Stimulated activated CD8-positive, alpha-beta memory T cell treated with anti-CD3 and anti-CD28 coated beads, Interleukin-7, amount 100 ng/mL, for 48 hours (primary cell): ENCODE measurements at regions not wholly inside any gene's neighbourhood (a gene's known extent, or its start where the extent isn't known, plus 50 kb on each side); places are given as distances from the start of the nearest gene placed in this dataset.
"Not testable (repeated sequence)": the region's sequence is repeated elsewhere in the genome, so short reads cannot be mapped to it uniquely, and the experiment has no call there.

ENCODE experiments used
- DNase-seq, 2 donors: peaks; one replicate each; pipeline ENCODE4 v3.0.0-alpha.2; 2020; ENCODE audit warnings: low read depth in 1 of 2; ENCODE audit errors: extremely low read depth in 1 of 2

- no peak for DNase-seq
Measured at GRCh38 chr13:73327579-73327978, 268.8 kb downstream of the KLF5 start.

DNA sequence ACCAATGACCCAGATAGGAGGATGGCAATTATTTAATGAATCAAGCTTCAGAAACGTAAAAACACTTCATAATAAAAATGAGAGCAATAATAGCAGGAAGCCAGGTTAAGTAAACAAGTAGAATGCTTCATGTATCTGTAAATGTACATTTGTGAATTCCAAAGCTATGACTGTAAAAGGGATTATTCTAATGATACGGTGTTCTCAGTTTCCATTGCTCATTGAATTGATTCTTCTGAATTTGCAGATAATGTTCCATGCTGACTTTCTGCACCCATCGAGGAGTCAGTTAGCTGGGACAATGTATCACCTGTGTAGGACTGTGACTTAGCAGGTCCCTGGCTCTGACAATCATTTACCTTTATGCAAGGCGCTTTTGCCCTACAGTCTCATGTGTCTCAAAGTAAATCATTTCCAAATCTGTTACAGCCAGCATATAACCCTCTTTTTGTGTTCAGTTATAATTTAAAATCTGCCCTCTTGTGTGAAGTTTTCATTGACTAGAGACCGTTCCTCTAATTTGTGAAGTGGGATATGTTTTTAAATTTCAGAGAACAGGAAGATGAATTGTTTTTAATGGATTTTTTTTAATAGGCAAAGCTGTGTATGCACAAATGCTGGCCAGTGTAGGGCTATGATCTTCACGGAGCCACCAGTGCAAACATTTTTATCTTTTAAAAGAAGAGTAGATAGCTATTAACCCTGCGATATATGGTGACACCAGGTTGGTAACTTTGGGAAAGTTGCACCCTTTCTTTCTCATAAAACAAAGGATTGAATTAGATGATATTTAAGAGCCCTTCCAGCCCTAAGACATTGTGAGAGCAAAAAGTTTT is 267.1 kb downstream of the KLF5 start:
- DNase-seq, result no peak

DNA sequence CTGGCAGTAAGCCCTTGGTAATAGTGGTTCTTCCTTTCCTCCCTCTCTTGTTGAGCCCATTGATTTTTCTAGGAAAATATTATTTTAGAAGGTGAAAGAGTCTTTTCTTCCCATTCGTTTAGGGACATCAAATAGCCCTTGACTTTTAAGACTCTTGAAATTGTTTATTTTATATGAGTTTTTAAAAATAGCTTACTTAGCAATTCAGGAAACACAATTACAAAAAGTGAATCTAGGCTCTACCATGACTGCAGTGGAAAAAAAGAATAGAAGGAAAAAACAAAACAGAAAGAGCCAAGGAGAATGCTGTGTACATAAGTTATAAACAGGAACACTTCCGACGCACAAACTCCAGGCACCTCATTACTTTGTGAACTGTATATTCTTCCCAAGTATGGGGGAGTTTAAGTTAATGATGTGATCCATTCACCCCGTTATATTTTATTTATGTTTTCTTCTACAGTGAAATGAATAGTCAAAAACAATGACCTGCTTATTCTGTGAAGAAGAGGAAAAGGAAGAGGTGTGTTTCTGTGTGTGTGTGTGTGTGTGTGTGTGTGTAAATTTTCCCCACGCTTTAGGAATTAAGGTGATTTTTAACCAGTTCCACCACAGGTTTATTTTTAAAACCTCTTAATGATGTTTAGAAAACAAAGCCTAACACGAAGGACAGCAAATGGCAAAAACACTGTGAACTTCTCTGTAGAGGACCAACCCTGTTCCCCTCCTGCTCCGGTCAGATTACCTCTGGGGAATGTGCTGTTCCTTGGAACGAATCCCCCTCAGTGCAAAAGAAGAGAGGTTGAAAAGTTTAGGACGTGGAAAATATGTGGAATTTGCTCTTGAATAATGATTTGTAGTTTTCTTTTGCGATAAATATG is 266.3 kb downstream of the KLF5 start:
- DNase-seq, result no peak

- no peak for DNase-seq
Measured at GRCh38 chr13:73323615-73324014, 264.8 kb downstream of the KLF5 start.

DNA sequence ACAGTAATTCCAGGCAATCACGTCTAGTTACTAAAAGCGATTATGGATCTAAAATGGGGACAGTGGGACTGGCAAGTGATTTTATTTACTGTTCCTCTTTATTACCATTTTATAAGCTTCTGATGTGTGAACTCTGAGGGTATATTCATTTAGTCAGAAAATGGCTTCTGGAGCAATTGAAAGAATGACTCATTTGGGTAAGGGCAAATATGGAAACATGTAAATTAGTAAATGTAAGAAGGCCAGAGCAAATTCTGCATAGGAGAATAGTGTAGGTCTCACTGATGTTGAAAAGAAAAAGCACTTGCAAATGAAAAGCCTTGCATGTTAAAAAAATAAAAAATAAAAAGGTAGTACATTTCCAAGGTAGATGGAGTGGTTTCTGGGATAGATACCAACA is 262.2 kb downstream of the KLF5 start:
- DNase-seq, result no peak

DNA sequence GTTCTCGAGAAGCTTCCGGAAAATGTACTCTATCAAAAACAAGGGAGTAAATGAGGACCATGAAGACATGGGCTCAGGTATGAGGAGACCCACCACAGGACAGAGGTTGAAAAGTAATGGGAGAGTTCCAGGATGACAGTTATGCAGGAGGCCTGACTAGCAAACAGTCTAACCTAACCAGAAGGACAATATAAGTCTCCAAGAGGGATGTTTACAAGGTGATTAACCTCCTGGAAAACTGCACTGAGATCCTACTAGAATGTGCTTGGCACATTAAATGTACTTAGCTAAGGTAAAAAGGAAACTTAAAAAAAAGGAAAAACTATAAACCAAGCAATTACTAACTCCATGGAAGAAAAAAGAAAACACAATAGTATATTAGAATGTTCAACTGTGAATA is 258.3 kb downstream of the KLF5 start:
- DNase-seq, result no peak

DNA sequence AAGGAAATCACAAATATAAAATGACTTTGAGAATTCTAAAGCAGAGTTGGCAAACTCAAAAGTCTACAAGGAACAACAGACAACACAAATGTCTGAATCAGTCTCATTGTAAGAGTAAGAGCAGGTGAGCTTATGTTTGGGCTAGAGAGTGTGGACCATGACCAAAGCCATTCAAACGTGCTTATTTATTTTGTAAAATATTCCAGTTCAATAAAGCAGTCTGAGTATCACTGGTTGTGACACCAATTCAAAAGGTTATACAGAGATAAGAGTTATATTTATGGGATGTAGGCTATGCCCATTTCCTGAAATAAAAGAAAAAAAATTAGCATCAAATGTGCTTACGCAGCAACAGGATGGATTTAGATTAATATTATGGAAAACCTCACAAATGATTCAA is 251.6 kb downstream of the KLF5 start:
- no peak for DNase-seq

DNA sequence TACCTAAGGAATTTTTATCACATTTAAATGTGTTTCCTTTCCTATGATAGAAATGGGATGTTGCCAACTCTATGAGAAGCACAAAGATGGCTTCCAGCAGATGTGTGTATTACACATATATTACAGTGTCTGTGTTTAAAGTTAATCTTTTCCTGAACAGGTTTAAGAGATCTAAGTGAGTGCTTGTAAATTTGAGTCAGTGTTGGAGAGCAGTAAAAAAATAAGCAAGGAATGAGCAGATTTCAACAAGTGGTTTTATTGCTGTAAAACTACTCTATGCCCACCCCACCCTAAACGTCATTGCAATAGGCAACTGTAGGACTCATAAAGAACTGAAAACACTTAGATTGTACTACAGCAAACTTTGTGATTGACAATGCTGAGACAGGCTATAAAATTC is 248.7 kb downstream of the KLF5 start:
- no peak for DNase-seq

GRCh38 chr13:73306688-73307087 is 247.9 kb downstream of the KLF5 start:
- no peak for DNase-seq

- no peak for DNase-seq
Measured at GRCh38 chr13:73304442-73304841, 245.6 kb downstream of the KLF5 start.

DNA sequence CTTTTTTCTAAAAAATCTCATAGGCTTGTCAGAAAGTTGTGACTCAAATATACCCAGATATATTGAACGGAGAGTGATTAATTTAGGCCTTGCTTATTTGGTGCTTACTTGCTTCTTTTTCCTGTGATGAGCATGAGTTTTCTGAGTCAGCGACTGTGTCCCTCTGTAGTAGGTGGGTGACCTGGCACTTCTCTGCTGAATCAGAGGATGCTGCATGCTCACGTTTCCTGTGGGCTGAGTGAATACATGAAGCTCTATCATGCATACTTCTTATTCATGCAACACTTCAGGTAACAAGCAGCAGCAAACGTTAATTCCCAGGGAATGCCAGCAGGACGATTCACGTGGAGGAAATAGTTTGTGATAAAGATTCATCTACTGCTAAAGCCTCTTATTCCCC is 245.0 kb downstream of the KLF5 start:
- peak; percentile 9 to 40 for DNase-seq

DNA sequence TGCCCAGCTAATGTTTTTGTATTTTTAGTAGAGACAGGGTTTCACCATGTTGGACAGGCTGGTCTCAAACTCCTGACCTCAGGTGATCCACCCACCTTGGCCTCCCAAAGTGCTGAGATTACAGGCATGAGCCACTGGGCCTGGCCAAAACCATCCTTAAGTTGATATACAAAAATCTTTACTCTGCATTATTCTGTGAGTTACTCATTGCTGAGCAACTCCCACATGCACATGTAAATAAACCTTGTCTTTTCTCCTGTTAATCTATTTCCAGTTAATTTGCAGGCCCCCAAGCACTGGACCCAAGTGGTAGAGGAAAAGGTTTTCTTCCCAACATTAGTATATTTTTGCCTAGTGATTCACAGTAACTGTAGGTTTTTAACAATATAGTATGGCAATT is 242.8 kb downstream of the KLF5 start:
- not testable (repeated sequence) for DNase-seq

- DNase-seq, result no peak
Measured at GRCh38 chr13:73300718-73301425, 242.1 kb downstream of the KLF5 start.

DNA sequence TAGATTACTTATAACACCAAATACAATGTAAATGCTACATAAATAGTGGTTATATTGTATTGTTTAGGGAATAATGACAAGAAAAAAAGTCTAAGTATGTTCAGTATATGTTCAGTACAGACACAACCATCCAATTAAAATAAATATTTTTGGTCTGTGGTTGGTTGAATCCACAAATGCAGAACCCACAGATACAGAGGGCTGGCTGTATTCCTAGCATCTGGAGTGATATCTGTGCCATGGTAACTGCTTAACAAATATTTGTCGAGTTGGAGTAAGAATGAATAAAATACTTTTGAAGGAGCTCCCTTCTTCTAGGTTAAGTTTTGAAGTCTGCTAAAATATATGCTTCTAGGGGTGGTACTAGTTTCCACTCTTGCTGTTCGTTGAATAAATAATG is 241.0 kb downstream of the KLF5 start:
- no peak for DNase-seq

GRCh38 chr13:73293913-73294523 is 235.2 kb downstream of the KLF5 start:
- DNase-seq, result no peak

- DNase-seq, result no peak
Measured at GRCh38 chr13:73292127-73292526, 233.3 kb downstream of the KLF5 start.

DNA sequence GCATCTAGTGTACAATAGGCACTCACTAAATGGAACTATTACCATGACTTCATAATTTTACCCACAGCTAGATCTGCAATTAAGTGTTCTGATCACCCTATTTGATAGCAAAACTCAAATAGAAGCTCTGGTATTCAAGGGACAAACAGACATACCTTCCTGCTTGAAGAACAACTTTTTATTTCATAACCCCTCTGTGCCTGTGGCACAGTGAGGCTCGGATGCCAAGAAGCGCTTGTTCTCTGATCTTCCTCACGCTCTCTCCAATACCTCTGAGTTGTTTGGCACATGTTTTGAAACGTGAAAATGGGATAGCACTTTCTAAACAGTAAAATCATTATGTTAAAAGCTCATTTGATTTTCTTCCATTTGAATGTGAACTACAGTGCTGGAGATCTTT is 232.0 kb downstream of the KLF5 start:
- DNase-seq, result no peak

DNA sequence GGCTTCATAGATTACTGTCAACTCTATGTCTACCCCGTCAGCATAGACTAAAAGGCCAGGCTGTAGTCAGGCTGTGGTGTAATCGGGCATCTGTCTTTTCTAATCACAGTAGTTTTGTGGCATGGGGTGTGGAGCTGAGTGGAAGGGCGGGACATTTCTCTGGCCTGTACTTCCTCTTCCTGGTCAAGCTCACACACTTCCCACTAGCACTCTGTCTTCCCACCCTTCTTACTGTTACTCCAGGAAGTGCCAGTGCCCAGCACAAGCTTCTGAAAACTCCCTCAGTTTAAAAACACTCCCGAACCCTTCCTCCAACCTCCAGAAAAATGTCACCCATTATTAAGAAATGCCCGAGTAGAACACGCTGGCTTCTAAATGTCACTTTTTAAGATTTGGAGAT is 229.8 kb downstream of the KLF5 start:
- DNase-seq, result no peak

- no peak for DNase-seq
Measured at GRCh38 chr13:73287831-73288230, 229.0 kb downstream of the KLF5 start.

DNA sequence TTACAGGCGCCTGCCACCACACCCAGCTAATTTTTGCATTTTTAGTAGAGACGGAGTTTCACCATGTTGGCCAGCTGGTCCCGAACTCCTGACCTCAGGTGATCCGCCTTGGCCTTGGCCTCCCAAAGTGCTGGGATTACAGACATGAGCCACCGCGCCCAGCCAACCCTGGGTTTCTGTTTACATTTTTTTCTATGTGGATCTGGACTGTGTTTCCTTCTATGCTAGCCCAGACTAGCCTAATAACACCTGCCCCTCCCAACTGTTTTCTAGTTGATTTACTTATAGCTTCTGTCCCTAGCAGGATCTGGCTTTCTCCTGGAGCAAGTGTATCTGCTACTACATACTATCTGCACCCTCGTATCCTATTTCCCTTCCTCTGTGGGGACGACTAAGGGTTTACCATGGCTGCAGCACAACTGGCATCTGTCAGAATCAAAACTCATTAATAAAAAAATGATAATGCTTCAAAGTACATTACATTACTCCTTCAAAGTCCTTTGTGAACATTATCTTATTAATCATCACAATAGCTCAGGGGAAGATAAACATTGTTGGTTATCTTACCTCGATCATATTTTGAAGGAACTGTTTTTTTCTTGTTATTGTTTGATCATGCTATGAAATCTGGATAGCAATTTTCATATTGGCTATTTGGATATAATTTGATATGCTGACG is 228.3 kb downstream of the KLF5 start:
- no peak for DNase-seq
